Brain microvascular endothelial cell (primary cell): ENCODE measurements at regions not wholly inside any gene's neighbourhood (a gene's known extent, or its start where the extent isn't known, plus 50 kb on each side); places are given as distances from the start of the nearest gene placed in this dataset.

Experiments
- DNase-seq: peaks from one replicate; pipeline ENCODE4 v3.0.0-alpha.2; 2020
- H3K27ac ChIP-seq: fragments of 250-450 bp; sonication (Bioruptor Pico); 2 replicates; pipeline ENCODE4 v1.5.1; 2020; ENCODE audit warnings: mild to moderate bottlenecking, moderate library complexity
- H3K27me3 ChIP-seq: fragments of 250-450 bp; sonication (Bioruptor Pico); replicated peaks from 2 replicates; pipeline ENCODE4 v1.5.1; 2020; ENCODE audit warnings: mild to moderate bottlenecking
- H3K36me3 ChIP-seq: fragments of 250-450 bp; sonication (Bioruptor Pico); replicated peaks from 2 replicates; pipeline ENCODE4 v1.5.1; 2020; ENCODE audit warnings: mild to moderate bottlenecking
- H3K4me3 ChIP-seq: 2 replicates; pipeline ENCODE4 v1.5.1; 2011; ENCODE audit warnings: low read depth, mild to moderate bottlenecking, control low read depth, low read length, moderate library complexity
- in situ Hi-C: cut with HindIII; loops from 2 replicates; pipeline ENCODE4 v1.10.0; 2017; ENCODE audit warnings: low sequenced_read_pairs, low pct_ligation_motif_present
- TF ChIP-seq, protein P1 (sequence below): IDR thresholded peaks from 2 replicates; pipeline ENCODE4 v1.5.1; 2011; ENCODE audit warnings: low read depth, mild to moderate bottlenecking, moderate library complexity, low read length, control low read depth, inconsistent platforms; ENCODE audit errors: missing control alignments

DNA sequence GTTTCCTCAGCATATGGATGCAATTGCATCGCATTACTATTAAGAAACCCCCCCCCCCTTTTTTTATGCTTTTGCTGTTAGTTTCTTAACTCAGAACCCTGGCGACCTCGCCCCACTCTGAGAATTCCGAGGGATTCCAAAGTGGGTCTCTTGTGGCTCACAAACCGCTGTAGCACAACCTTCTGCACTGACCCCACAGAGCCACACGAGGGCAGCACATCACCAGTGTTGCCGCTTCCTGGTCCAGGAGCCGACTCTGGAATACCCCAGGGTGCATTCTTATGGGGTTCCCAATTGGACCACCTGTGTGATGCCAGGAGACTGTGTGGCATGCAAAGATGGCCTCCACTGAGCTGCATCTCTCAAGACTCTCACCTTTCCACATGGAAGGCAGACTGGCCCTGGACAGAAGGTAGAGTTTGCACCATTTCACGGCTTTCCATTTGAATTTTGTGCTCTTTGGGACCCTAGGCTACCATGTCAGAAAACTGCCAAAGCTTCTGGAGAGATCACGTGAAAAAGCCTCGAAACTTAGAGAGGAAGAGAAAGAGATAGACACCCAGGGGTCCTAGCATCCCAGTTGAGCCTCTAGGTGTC is 432.7 kb upstream of the ASIC2 start:
- in situ Hi-C loops, result no loop called here
- Histone ChIP-seq H3K36me3 (no peaks in the 10 kb centered on the region), H3K27ac (no peak overlapping the region), H3K27me3 (no peaks in the 10 kb centered on the region), H3K4me3 (no peak overlapping the region)
- peak; percentile 17 for DNase-seq
- TF ChIP-seq, protein P1, sequence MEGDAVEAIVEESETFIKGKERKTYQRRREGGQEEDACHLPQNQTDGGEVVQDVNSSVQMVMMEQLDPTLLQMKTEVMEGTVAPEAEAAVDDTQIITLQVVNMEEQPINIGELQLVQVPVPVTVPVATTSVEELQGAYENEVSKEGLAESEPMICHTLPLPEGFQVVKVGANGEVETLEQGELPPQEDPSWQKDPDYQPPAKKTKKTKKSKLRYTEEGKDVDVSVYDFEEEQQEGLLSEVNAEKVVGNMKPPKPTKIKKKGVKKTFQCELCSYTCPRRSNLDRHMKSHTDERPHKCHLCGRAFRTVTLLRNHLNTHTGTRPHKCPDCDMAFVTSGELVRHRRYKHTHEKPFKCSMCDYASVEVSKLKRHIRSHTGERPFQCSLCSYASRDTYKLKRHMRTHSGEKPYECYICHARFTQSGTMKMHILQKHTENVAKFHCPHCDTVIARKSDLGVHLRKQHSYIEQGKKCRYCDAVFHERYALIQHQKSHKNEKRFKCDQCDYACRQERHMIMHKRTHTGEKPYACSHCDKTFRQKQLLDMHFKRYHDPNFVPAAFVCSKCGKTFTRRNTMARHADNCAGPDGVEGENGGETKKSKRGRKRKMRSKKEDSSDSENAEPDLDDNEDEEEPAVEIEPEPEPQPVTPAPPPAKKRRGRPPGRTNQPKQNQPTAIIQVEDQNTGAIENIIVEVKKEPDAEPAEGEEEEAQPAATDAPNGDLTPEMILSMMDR, result peak; percentile 50

DNA sequence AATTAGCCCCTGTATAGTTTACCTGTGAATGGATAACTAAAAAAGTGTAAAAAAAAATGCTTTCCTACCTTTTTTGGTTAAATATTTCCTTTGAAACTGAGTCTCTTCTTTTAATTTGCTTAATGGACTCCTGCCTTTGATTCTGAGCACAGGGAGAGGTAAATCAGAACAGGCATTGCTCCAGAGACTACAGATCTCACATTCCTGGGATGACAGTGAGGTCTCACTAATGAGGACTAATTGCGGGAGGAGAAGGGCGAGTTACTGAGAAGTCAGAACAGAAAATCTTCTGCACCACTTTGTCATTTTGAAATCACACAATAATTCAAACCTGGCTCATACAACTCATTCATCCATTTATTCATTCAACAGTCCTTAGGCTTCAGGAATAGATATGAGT is 437.0 kb upstream of the ASIC2 start:
- H3K27me3 ChIP-seq, result no peaks in the 10 kb centered on the region
- in situ Hi-C loops, result no loop called here
- H3K36me3 ChIP-seq, result no peaks in the 10 kb centered on the region
- DNase-seq, result no peak
- H3K4me3 ChIP-seq, result no peak overlapping the region
- no peak overlapping the region for H3K27ac ChIP-seq
- TF ChIP-seq, protein P1, result no peak

DNA sequence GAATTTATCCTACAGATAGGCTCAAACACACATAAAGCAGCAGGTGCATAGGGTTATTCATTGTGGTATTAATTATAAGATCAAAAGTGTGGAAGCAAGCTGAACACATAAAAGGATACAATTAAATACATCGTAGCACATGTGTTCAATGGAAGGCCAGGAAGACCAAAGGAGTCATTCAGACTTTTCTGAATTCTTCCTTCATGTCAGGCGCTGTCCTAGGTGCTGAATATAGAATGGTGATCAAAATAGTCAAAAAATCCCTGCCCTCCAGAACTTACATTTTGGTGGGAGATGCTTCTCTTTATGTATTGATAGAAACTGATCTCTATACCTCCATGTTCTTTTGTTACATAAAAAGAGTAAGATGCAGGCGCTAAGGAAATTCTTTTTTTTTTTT is 439.0 kb upstream of the ASIC2 start:
- TF ChIP-seq, protein P1, result no peak
- DNase-seq, result no peak
- Histone ChIP-seq H3K27me3 (no peaks in the 10 kb centered on the region), H3K4me3 (no peak overlapping the region), H3K36me3 (no peaks in the 10 kb centered on the region), H3K27ac (no peak overlapping the region)
- in situ Hi-C loops, result no loop called here

DNA sequence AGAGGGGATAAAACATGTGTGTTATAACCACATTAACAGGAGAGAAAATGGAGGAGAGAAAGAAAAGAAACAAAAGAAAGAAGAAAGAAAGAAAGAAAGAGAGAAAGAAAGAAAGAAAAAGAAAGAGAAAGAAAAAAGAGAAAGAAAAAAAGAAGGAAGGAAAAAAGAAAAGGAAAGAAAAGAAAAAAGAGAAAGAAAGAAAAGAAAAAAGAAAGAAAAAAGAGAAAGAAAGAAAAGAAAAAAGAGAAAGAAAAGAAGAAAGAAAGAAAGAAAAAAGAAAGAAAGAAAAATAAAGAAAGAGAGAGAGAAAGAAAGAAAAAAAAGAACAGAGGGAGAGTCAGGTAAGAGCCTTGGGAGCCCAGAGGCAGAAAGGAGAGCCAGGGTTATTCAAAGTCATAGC is 446.6 kb upstream of the ASIC2 start:
- DNase-seq, result no peak
- no peak overlapping the region for H3K4me3 ChIP-seq
- TF ChIP-seq, protein P1, result no peak
- no peaks in the 10 kb centered on the region for H3K36me3 ChIP-seq
- H3K27ac ChIP-seq, result no peak overlapping the region
- in situ Hi-C loops, result no loop called here
- H3K27me3 ChIP-seq, result no peaks in the 10 kb centered on the region

DNA sequence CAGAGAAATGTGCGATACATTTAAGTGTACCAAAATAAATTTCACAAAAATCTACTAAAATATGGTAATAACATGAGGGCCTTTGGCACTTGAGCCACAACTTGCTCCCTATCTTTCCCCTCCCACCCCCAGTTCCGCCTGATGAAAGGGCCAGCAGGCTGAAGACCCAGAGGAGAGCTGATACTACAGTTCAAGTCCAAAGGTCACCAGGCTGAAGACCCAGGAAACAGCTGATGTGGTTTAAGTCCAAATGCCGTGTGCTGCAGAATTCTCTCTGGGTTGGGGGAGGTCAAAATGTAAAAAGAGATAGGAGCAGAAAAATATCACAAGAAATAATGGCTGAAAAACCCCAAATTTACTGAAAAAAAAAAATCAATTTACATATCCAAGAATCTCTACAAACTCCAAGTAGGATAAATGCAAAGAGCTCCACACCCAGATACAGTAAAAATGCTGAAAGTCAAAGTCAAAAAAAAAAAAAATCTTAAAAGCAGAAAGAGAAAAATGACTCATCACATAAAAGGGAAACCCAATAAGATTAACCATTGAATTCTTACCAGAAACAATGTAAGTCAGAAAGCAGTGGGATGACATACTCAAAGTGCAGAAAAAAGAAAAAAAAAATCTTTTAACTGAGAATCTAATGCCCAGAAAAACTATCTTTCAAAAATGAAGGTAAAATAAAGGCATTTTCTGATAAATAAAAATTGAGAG is 452.1 kb upstream of the ASIC2 start:
- no peak overlapping the region for H3K27ac ChIP-seq
- DNase-seq, result no peak
- in situ Hi-C loops, result no loop called here

More for the DNA sequence above, 452.1 kb upstream of the ASIC2 start:
- TF ChIP-seq, protein P1, result no peak
- Histone ChIP-seq H3K27me3 (no peaks in the 10 kb centered on the region), H3K36me3 (no peaks in the 10 kb centered on the region), H3K4me3 (no peak overlapping the region)
